NB4 (cell line): ENCODE measurements at regions not wholly inside any gene's neighbourhood (a gene's known extent, or its start where the extent isn't known, plus 50 kb on each side); places are given as distances from the start of the nearest gene placed in this dataset.

ENCODE experiments used
- MYC ChIP-seq: IDR thresholded peaks from 2 replicates; pipeline ENCODE4 v1.6.1; 2011; ENCODE audit warnings: low read depth, low read length
- TF ChIP-seq, protein P1 (sequence below): IDR thresholded peaks from one replicate; pipeline ENCODE4 v1.5.1; 2012; ENCODE audit warnings: low read depth, low read length

DNA sequence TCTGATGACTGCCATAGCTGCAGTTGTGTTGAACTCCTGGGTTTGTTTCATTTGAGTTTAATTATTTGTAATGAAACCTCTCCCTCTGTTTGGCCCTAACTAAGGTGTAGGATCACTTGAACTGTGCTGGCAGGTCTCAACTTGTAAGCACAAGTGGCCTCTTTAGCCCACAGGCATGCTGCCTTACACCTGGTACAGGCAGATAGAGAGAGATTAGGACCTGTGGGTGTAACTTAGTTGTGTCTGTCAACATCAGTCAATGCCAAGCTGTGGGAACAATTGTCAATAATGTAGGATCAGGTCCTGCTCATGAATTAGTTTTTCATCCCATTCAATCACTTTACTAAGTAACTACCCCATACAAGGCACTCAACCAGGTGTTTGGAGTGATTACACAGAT lies 263.0 kb upstream of the G2E3 start:
- TF ChIP-seq, protein P1, sequence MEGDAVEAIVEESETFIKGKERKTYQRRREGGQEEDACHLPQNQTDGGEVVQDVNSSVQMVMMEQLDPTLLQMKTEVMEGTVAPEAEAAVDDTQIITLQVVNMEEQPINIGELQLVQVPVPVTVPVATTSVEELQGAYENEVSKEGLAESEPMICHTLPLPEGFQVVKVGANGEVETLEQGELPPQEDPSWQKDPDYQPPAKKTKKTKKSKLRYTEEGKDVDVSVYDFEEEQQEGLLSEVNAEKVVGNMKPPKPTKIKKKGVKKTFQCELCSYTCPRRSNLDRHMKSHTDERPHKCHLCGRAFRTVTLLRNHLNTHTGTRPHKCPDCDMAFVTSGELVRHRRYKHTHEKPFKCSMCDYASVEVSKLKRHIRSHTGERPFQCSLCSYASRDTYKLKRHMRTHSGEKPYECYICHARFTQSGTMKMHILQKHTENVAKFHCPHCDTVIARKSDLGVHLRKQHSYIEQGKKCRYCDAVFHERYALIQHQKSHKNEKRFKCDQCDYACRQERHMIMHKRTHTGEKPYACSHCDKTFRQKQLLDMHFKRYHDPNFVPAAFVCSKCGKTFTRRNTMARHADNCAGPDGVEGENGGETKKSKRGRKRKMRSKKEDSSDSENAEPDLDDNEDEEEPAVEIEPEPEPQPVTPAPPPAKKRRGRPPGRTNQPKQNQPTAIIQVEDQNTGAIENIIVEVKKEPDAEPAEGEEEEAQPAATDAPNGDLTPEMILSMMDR: no peak
- no peak for TF ChIP-seq MYC
